ENCODE measurements at regions not wholly inside any gene's neighbourhood (a gene's known extent, or its start where the extent isn't known, plus 50 kb on each side); places are given as distances from the start of the nearest gene placed in this dataset.

GRCh38 chr4:181661090-181661489, 582.1 kb upstream of the TENM3 start:
- H3K36me3 ChIP-seq (ENCODE audit: control insufficient read depth, insufficient read depth, low read length): no peaks in the 10 kb centered on the region
- 77 to 85% methylated on average over 1 to 2 of the region's 4 CpGs for WGBS, 2 experiments (ENCODE audit: insufficient coverage in 2 of 2)
- peaks cover 4% of the 10 kb centered on the region for H3K4me1 ChIP-seq (ENCODE audit: control insufficient read depth, insufficient read depth, low read length, poor library complexity, severe bottlenecking)
- H3K27ac ChIP-seq (ENCODE audit: low read depth, low read length, severe bottlenecking): no peak overlapping the region
- no peaks in the 10 kb centered on the region for H3K9me3 ChIP-seq (ENCODE audit: control insufficient read depth, low read length)
- H3K4me3 ChIP-seq (ENCODE audit: extremely low read depth, insufficient read depth, low read length, poor library complexity, severe bottlenecking): no peak overlapping the region

GRCh38 chr4:181661923-181662322, 581.3 kb upstream of the TENM3 start:
- H3K4me1 ChIP-seq (ENCODE audit: control insufficient read depth, insufficient read depth, low read length, poor library complexity, severe bottlenecking): peaks cover 4% of the 10 kb centered on the region
- H3K9me3 ChIP-seq (ENCODE audit: control insufficient read depth, low read length): no peaks in the 10 kb centered on the region
- H3K27ac ChIP-seq (ENCODE audit: low read depth, low read length, severe bottlenecking): no peak overlapping the region
- 86 to 88% methylated on average over 1 of the region's 2 CpGs for WGBS, 2 experiments (ENCODE audit: insufficient coverage in 2 of 2)
- H3K4me3 ChIP-seq (ENCODE audit: extremely low read depth, insufficient read depth, low read length, poor library complexity, severe bottlenecking): no peak overlapping the region
- H3K36me3 ChIP-seq (ENCODE audit: control insufficient read depth, insufficient read depth, low read length): no peaks in the 10 kb centered on the region

GRCh38 chr4:181662383-181662782, 580.8 kb upstream of the TENM3 start:
- H3K9me3 ChIP-seq (ENCODE audit: control insufficient read depth, low read length): no peaks in the 10 kb centered on the region
- peaks cover 4% of the 10 kb centered on the region for H3K4me1 ChIP-seq (ENCODE audit: control insufficient read depth, insufficient read depth, low read length, poor library complexity, severe bottlenecking)
- 80% methylated on average over 1 of the region's 3 CpGs; no CpG with 5 or more reads in 1 of the 2 experiments for WGBS, 2 experiments (ENCODE audit: insufficient coverage in 2 of 2)
- no peak overlapping the region for H3K27ac ChIP-seq (ENCODE audit: low read depth, low read length, severe bottlenecking)
- no peaks in the 10 kb centered on the region for H3K36me3 ChIP-seq (ENCODE audit: control insufficient read depth, insufficient read depth, low read length)
- H3K4me3 ChIP-seq (ENCODE audit: extremely low read depth, insufficient read depth, low read length, poor library complexity, severe bottlenecking): no peak overlapping the region

GRCh38 chr4:181670506-181670905, 572.7 kb upstream of the TENM3 start:
- H3K27ac ChIP-seq (ENCODE audit: low read depth, low read length, severe bottlenecking): no peak overlapping the region
- no peaks in the 10 kb centered on the region for H3K9me3 ChIP-seq (ENCODE audit: control insufficient read depth, low read length)
- no peaks in the 10 kb centered on the region for H3K36me3 ChIP-seq (ENCODE audit: control insufficient read depth, insufficient read depth, low read length)
- WGBS, 2 experiments (ENCODE audit: insufficient coverage in 2 of 2): 80% methylated on average over 1 of the region's 2 CpGs; no CpG with 5 or more reads in 1 of the 2 experiments
- peaks cover 3% of the 10 kb centered on the region for H3K4me1 ChIP-seq (ENCODE audit: control insufficient read depth, insufficient read depth, low read length, poor library complexity, severe bottlenecking)
- no peak overlapping the region for H3K4me3 ChIP-seq (ENCODE audit: extremely low read depth, insufficient read depth, low read length, poor library complexity, severe bottlenecking)

- no peaks in the 10 kb centered on the region for H3K9me3 ChIP-seq (ENCODE audit: control insufficient read depth, low read length)
- H3K4me1 ChIP-seq (ENCODE audit: control insufficient read depth, insufficient read depth, low read length, poor library complexity, severe bottlenecking): peaks cover 3% of the 10 kb centered on the region
- H3K27ac ChIP-seq (ENCODE audit: low read depth, low read length, severe bottlenecking): no peak overlapping the region
- WGBS, 2 experiments (ENCODE audit: insufficient coverage in 2 of 2): 100% methylated on average over 1 of the region's 2 CpGs; no CpG with 5 or more reads in 1 of the 2 experiments
- no peak overlapping the region for H3K4me3 ChIP-seq (ENCODE audit: extremely low read depth, insufficient read depth, low read length, poor library complexity, severe bottlenecking)
- H3K36me3 ChIP-seq (ENCODE audit: control insufficient read depth, insufficient read depth, low read length): no peaks in the 10 kb centered on the region
These were observed 571.5 kb upstream of the TENM3 start for GRCh38 chr4:181671672-181672071.

- H3K4me3 ChIP-seq (ENCODE audit: extremely low read depth, insufficient read depth, low read length, poor library complexity, severe bottlenecking): no peak overlapping the region
- no peaks in the 10 kb centered on the region for H3K9me3 ChIP-seq (ENCODE audit: control insufficient read depth, low read length)
- H3K4me1 ChIP-seq (ENCODE audit: control insufficient read depth, insufficient read depth, low read length, poor library complexity, severe bottlenecking): peaks cover 7% of the 10 kb centered on the region
- H3K36me3 ChIP-seq (ENCODE audit: control insufficient read depth, insufficient read depth, low read length): no peaks in the 10 kb centered on the region
- WGBS, 2 experiments (ENCODE audit: insufficient coverage in 2 of 2): 50 to 90% methylated on average over 1 to 2 of the region's 2 CpGs
- no peak overlapping the region for H3K27ac ChIP-seq (ENCODE audit: low read depth, low read length, severe bottlenecking)
These were observed 570.5 kb upstream of the TENM3 start for GRCh38 chr4:181672751-181673150.

GRCh38 chr4:181674315-181674875, 568.8 kb upstream of the TENM3 start:
- Histone ChIP-seq H3K27ac (ENCODE audit: low read depth, low read length, severe bottlenecking) (no peak overlapping the region), H3K9me3 (ENCODE audit: control insufficient read depth, low read length) (no peaks in the 10 kb centered on the region), H3K4me3 (ENCODE audit: extremely low read depth, insufficient read depth, low read length, poor library complexity, severe bottlenecking) (no peak overlapping the region), H3K36me3 (ENCODE audit: control insufficient read depth, insufficient read depth, low read length) (no peaks in the 10 kb centered on the region), H3K4me1 (ENCODE audit: control insufficient read depth, insufficient read depth, low read length, poor library complexity, severe bottlenecking) (peaks cover 7% of the 10 kb centered on the region)
- 88% methylated on average over 1 of the region's 1 CpG for whole genome bisulfite sequencing, 2 experiments (ENCODE audit: insufficient coverage in 2 of 2)

GRCh38 chr4:181676546-181676945, 566.7 kb upstream of the TENM3 start:
- Histone ChIP-seq H3K4me3 (ENCODE audit: extremely low read depth, insufficient read depth, low read length, poor library complexity, severe bottlenecking) (no peak overlapping the region), H3K9me3 (ENCODE audit: control insufficient read depth, low read length) (no peaks in the 10 kb centered on the region), H3K4me1 (ENCODE audit: control insufficient read depth, insufficient read depth, low read length, poor library complexity, severe bottlenecking) (peaks cover 6% of the 10 kb centered on the region), H3K27ac (ENCODE audit: low read depth, low read length, severe bottlenecking) (no peak overlapping the region), H3K36me3 (ENCODE audit: control insufficient read depth, insufficient read depth, low read length) (no peaks in the 10 kb centered on the region)
- WGBS, 2 experiments (ENCODE audit: insufficient coverage in 2 of 2): 42 to 47% methylated on average over 2 of the region's 2 CpGs

- H3K27ac ChIP-seq (ENCODE audit: low read depth, low read length, severe bottlenecking): no peak overlapping the region
- H3K9me3 ChIP-seq (ENCODE audit: control insufficient read depth, low read length): no peaks in the 10 kb centered on the region
- H3K4me3 ChIP-seq (ENCODE audit: extremely low read depth, insufficient read depth, low read length, poor library complexity, severe bottlenecking): no peak overlapping the region
- WGBS, 2 experiments (ENCODE audit: insufficient coverage in 2 of 2): 88 to 96% methylated on average over 3 of the region's 3 CpGs
- H3K4me1 ChIP-seq (ENCODE audit: control insufficient read depth, insufficient read depth, low read length, poor library complexity, severe bottlenecking): peaks cover 4% of the 10 kb centered on the region
- no peaks in the 10 kb centered on the region for H3K36me3 ChIP-seq (ENCODE audit: control insufficient read depth, insufficient read depth, low read length)
These were observed 566.0 kb upstream of the TENM3 start for GRCh38 chr4:181677201-181677600.

- Histone ChIP-seq H3K4me3 (ENCODE audit: extremely low read depth, insufficient read depth, low read length, poor library complexity, severe bottlenecking) (no peak overlapping the region), H3K9me3 (ENCODE audit: control insufficient read depth, low read length) (no peaks in the 10 kb centered on the region), H3K27ac (ENCODE audit: low read depth, low read length, severe bottlenecking) (no peak overlapping the region), H3K4me1 (ENCODE audit: control insufficient read depth, insufficient read depth, low read length, poor library complexity, severe bottlenecking) (peaks cover 4% of the 10 kb centered on the region), H3K36me3 (ENCODE audit: control insufficient read depth, insufficient read depth, low read length) (no peaks in the 10 kb centered on the region)
- 91 to 92% methylated on average over 5 of the region's 6 CpGs for WGBS, 2 experiments (ENCODE audit: insufficient coverage in 2 of 2)
These were observed 565.6 kb upstream of the TENM3 start for GRCh38 chr4:181677621-181678020.

GRCh38 chr4:181679754-181680153, 563.4 kb upstream of the TENM3 start:
- Histone ChIP-seq H3K4me3 (ENCODE audit: extremely low read depth, insufficient read depth, low read length, poor library complexity, severe bottlenecking) (no peak overlapping the region), H3K9me3 (ENCODE audit: control insufficient read depth, low read length) (no peaks in the 10 kb centered on the region), H3K36me3 (ENCODE audit: control insufficient read depth, insufficient read depth, low read length) (no peaks in the 10 kb centered on the region), H3K4me1 (ENCODE audit: control insufficient read depth, insufficient read depth, low read length, poor library complexity, severe bottlenecking) (peaks cover 4% of the 10 kb centered on the region), H3K27ac (ENCODE audit: low read depth, low read length, severe bottlenecking) (no peak overlapping the region)
- no CpG with 5 or more reads among the region's 3 CpGs for WGBS, 2 experiments (ENCODE audit: insufficient coverage in 2 of 2)

Measured in mesodermal cell (in vitro differentiated cells).